ENCODE measurements at regions not wholly inside any gene's neighbourhood (a gene's known extent, or its start where the extent isn't known, plus 50 kb on each side); places are given as distances from the start of the nearest gene placed in this dataset.

- no peak for DNase-seq (ENCODE audit: low spot score)
Measured at GRCh38 chr14:101135796-101136742, 232.5 kb upstream of the RTL1 start.

DNA sequence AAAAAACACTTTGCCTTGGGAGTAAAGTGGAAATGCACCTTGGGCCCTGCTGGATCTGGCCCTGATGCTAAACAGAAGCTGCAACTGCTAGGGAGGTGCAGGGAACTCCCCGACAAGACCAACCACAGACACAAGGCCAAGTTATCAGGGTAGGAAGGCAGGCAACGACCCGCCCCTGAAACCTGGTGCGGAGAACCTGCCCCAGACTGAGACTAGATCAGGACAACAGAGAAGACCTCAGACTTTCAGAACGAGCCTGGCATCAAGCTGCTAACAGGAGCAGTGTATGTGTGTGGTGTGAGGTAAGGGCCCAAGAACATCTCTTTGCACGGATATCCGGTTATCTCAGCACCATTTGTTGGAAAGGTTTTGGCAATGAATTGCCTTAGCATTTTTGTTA lies 233.7 kb upstream of the RTL1 start:
- no peak for DNase-seq (ENCODE audit: low spot score)

DNA sequence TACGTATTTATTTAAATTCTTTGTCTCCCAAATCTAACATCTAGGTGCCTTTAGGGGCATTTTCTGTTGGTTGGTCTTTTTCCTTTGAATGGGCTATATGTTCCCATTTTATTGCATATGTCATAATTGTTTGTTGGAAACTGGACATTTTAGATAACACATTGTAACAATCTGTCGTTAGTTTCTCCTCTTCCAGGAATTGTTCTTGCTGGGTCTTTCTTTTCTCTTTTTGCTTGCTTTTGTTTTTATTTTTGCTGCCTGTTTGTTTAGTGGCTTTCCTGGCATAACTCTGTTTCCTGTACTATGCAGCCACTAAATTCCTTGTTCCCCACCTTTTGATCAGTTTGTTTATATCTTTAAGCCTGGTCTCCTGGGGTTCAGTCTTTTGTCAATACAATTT lies 244.3 kb upstream of the RTL1 start:
- DNase-seq (ENCODE audit: low spot score) = no peak

DNA sequence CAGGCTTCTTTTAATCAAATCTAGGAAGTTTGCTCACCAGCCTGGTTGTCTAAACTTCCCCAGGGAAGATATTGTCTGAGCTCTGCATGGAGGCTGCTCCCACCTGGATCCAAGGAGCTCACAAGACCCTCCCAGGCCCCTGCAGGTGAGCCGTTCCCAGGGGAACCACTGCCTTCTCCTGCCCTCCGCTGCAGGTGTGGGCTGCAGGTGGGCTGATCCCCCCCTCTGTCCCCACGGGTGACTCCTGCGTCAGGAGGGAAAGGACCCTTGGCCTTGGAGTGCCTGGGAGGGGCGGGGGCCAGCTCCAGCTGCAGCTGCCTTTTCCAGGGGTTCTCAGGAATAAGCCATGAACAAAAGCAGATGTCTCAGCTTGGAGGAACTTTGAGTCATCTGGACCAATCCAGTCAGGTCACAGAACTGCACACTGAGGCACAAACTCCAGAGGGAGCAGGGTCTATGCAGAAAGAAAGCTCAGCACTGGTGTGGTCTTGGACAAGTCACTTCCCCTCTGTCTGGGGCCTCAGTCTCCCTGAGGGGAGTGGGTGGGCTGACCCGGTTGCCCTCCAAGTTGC lies 246.6 kb upstream of the RTL1 start:
- no peak for DNase-seq (ENCODE audit: low spot score)

GRCh38 chr14:101151226-101151926 lies 247.9 kb upstream of the RTL1 start:
- DNase-seq (ENCODE audit: low spot score) = no peak

- no peak for DNase-seq (ENCODE audit: low spot score)
Measured at GRCh38 chr14:101151927-101152305, 248.4 kb upstream of the RTL1 start.

- DNase-seq (ENCODE audit: low spot score) = no peak
Measured at GRCh38 chr14:101152855-101153254, 249.3 kb upstream of the RTL1 start.

DNA sequence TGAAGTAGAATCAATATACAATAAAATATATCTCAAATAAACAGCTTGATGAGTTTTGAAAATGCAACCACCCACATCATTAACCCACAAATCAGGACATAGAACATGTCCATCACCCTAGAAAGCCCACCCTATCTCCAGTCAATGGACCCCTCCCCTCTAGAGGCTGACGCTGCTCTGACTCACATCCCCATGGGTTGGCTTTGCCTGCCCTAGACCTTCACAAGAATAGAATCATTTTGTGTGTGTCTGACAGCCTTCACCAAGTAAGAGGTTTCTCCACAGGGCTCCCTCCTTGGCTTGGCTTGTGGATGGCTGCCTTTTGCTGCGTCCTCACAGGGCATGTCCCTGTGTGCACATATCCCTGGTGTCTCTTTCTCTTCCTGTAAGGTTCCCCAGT lies 250.2 kb upstream of the RTL1 start:
- no peak for DNase-seq (ENCODE audit: low spot score)

DNA sequence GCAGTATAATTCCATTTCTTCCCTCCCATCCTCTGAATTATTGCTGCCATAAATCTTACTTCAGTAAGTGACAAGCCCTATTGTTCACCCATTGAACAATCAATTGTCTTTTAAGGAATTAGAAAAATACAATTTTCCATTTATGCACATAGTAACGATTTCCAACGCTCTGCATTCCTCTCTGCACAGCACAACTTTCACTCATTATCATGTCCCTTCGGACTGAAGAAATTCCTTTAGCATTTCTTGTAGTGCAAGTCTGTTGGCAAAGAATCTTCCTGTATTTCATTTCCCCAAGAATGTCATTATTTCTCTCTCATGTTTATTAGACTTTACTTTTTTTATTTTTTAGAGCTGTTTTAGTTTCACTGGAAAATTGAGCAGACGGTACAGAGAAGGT lies 252.1 kb upstream of the RTL1 start:
- DNase-seq (ENCODE audit: low spot score) = no peak

- DNase-seq (ENCODE audit: low spot score) = no peak
Measured at GRCh38 chr14:101167428-101167827, 263.9 kb upstream of the RTL1 start.

GRCh38 chr14:101169267-101169666 lies 265.7 kb upstream of the RTL1 start:
- DNase-seq (ENCODE audit: low spot score) = no peak

DNA sequence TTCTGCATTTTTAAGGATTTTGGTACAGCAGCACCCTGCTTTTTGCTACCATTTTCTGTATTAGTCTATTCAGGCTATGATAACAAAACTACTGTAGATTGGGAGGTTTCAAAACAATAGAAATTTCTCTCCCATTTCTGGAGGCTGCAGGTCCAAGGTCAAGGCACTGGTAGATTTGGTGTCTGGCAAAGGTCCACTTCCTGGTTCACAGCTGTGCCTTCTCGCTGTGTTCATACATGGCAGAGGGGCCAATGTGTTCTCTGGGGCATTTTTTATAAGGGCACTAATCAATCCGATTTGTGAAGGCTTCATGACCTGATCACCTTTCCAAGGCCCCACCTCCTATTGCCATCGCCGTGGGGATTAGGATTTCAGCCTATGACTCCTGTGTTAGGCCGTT lies 268.1 kb upstream of the RTL1 start:
- no peak for DNase-seq (ENCODE audit: low spot score)

DNA sequence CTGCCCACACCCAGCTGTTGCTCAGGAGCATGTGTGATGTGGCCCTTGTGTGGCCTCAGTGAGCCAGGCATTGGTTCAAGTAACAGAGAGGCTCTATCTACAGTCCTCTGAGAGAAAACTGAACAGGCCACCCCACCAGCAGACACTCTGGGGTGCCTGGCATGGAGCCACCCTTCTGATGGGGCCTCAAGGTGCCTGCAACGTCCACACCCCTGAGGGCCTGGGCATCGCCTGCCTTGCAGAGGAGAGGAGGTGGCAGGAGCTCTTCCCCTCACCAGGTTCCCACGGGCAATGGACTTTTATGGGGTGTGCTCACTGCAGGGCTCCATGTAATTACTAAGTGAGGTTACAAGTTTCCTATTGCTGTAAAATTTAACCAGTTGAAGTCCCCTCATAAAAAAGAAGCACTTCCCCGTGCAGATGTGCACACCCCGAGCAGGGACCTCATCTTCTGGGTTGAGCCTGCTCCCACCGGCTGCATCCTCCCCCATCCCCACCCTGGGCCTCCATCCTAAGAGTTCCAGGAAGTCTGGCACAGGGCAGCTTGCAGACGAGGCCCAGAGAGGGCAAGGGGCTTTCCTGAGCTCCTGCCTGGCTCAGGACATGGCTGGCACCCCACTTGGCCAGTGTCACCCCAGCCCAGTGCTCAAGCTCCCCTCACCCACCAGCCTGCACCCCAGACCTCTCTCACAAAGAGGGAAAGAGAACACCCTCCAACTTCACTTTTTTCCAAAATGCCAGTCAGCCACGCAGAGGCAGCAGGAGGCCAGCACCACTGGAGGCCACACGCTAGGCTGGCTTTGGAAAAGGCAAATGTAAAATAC lies 270.4 kb upstream of the RTL1 start:
- DNase-seq (ENCODE audit: low spot score) = no peak

DNA sequence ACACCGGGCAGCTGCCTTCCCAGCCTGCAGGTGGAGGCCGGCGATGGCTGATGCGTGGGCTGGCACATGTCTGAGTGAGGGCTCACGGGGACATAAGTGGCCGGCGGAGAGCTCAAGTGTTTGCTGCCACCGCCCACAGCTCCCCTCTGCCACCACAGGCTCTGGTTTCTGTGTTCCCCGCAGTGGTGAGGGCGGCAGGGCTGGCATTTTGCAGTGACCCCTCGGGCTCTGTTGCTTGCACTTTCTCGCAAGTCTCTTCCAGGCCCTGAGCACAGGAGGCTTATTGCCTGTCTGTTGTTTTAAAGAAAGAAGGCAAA lies 271.0 kb upstream of the RTL1 start:
- DNase-seq (ENCODE audit: low spot score) = no peak

GRCh38 chr14:101174980-101175606 lies 271.6 kb upstream of the RTL1 start:
- DNase-seq (ENCODE audit: low spot score) = no peak

- no peak for DNase-seq (ENCODE audit: low spot score)
Measured at GRCh38 chr14:101175731-101176534, 272.4 kb upstream of the RTL1 start.

DNA sequence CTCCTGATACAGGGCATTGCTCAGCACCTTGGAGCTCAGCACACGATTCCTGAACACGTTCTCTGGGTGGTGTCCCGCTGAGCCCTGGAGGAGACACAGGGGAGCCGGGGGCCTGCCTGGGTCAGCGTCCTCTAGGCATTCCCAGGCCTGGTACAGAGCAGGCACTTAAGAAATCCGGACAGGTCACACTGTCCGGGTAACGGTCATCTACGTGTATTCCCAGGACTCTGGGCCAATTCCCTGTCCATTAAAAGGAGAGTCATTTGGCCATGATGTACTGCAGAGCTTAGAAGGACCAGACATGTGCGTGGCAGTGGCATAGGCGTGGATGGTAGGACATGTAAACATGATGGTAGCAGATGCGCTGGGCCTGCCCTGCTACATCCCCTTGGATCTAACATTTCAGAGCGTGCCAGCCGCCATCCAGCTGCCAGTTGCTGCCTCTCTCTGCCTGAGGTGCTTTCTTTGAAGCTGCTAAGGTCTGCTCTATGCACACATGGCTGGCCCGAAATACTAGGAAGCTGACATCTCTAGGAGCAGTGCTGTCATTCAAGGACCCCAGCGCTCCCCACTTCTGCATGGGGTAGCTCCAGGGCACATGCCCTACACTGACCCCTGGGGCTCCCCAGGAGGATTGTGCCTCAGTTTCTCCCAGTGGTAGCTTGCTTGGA lies 273.1 kb upstream of the RTL1 start:
- DNase-seq (ENCODE audit: low spot score) = no peak

DNA sequence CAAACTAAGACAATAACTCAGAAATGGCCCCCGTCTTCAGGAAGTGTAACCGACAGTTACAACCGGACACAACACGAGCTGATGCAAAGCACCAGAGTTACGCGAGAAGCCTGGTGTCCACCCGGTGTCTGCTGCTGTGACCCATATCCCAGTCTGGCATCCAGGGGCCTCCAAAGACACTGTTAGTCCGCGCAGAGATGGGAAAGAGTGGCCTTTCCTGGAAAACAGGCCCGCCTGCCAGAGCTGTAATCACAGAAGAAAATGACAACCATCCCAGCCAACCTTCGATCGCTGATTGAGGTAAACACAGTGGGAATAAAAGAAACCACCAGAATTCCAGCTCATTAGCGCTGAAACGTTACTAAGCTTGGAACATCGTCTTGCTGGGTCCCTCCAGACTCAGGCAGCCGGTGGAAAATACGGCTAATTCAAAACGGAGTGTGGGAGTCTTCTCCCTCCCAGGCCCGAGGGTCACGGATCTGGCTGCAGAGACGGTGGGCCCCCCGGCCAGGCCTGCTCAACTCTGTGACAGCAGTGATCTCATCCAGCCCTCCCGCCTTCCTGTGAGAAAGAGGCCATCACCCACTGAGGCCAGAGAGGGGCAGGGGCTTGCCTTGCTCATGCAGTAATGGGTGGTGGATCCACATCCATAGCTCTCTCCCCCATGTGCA lies 273.9 kb upstream of the RTL1 start:
- DNase-seq (ENCODE audit: low spot score) = no peak

GRCh38 chr14:101178184-101179072 lies 274.9 kb upstream of the RTL1 start:
- DNase-seq (ENCODE audit: low spot score) = no peak
